ENCODE measurements at regions not wholly inside any gene's neighbourhood (a gene's known extent, or its start where the extent isn't known, plus 50 kb on each side); places are given as distances from the start of the nearest gene placed in this dataset.
A peak's percentile ranks its signal among the peaks of the same experiment; 100 is the strongest.

- 31 to 49% (median 42%) methylated on average over 3 of the region's 3 CpGs for WGBS, 5 donors
Observed at GRCh38 chr4:143017210-143017609, 167.5 kb upstream of the USP38 start.

GRCh38 chr4:143019351-143019750 is 165.4 kb upstream of the USP38 start:
- Histone ChIP-seq H3K4me1 (peaks cover 0 to 6% (median 0%) of the 10 kb centered on the region in 4 donors), H3K27ac (no peak overlapping the region), H3K27me3 (no peaks in the 10 kb centered on the region), H3K9me3 (peaks cover 0 to 6% (median 0%) of the 10 kb centered on the region in 4 donors), H3K36me3 (no peaks in the 10 kb centered on the region), H3K4me3 (no peak overlapping the region)
- TF ChIP-seq CTCF (IDR thresholded peaks at IDR 0.05) (no peak), POLR2AphosphoS5 (IDR thresholded peaks at IDR 0.05) (no peak), POLR2A (IDR thresholded peaks at IDR 0.05) (no peak), EP300 (IDR thresholded peaks at IDR 0.05) (no peak)
- peak in 1 of 2 donors; percentile 7 for DNase-seq
- intact Hi-C loops (cut with DNase I; ENCODE audit: low total_unique reads): no loop called here
- WGBS, 5 donors: 87 to 95% (median 94%) methylated on average over 4 of the region's 4 CpGs

More at GRCh38 chr4:143017210-143017609, 167.5 kb upstream of the USP38 start:
- Histone ChIP-seq H3K4me1 (peaks cover 0 to 6% (median 0%) of the 10 kb centered on the region in 4 donors), H3K36me3 (no peaks in the 10 kb centered on the region), H3K27me3 (no peaks in the 10 kb centered on the region), H3K27ac (no peak overlapping the region), H3K4me3 (no peak overlapping the region), H3K9me3 (peaks cover 0 to 6% (median 3%) of the 10 kb centered on the region in 4 donors)
- intact Hi-C loops (cut with DNase I; ENCODE audit: low total_unique reads): no loop called here
- TF ChIP-seq CTCF (IDR thresholded peaks at IDR 0.05) (no peak), EP300 (IDR thresholded peaks at IDR 0.05) (no peak), POLR2A (IDR thresholded peaks at IDR 0.05) (no peak), POLR2AphosphoS5 (IDR thresholded peaks at IDR 0.05) (no peak)
- DNase-seq: no peak

- H3K9me3 ChIP-seq: peaks cover 0 to 6% (median 0%) of the 10 kb centered on the region in 4 donors
- H3K27ac ChIP-seq: peak overlapping the region in 1 of 5 donors; percentile 22
- H3K4me1 ChIP-seq: peaks cover 0 to 6% (median 0%) of the 10 kb centered on the region in 4 donors
- intact Hi-C loops (cut with DNase I; ENCODE audit: low total_unique reads): no loop called here
- H3K27me3 ChIP-seq: no peaks in the 10 kb centered on the region
- no peak overlapping the region for H3K4me3 ChIP-seq
- DNase-seq: no peak
- H3K36me3 ChIP-seq: no peaks in the 10 kb centered on the region
- TF ChIP-seq POLR2A (IDR thresholded peaks at IDR 0.05): no peak
- TF ChIP-seq POLR2AphosphoS5 (IDR thresholded peaks at IDR 0.05): no peak
- TF ChIP-seq CTCF (IDR thresholded peaks at IDR 0.05): no peak
- TF ChIP-seq EP300 (IDR thresholded peaks at IDR 0.05): no peak
Observed at GRCh38 chr4:143021384-143021783, 163.3 kb upstream of the USP38 start.

GRCh38 chr4:143023239-143023918 is 161.3 kb upstream of the USP38 start:
- H3K9me3 ChIP-seq: peaks cover 0 to 6% (median 0%) of the 10 kb centered on the region in 4 donors
- no peaks in the 10 kb centered on the region for H3K27me3 ChIP-seq
- H3K36me3 ChIP-seq: no peaks in the 10 kb centered on the region
- H3K4me1 ChIP-seq: peaks cover 0 to 6% (median 0%) of the 10 kb centered on the region in 4 donors
- no peak overlapping the region for H3K27ac ChIP-seq
- no peak for TF ChIP-seq CTCF (IDR thresholded peaks at IDR 0.05)
- TF ChIP-seq EP300 (IDR thresholded peaks at IDR 0.05): no peak
- no peak for TF ChIP-seq POLR2AphosphoS5 (IDR thresholded peaks at IDR 0.05)
- no peak for TF ChIP-seq POLR2A (IDR thresholded peaks at IDR 0.05)
- intact Hi-C loops (cut with DNase I; ENCODE audit: low total_unique reads): no loop called here
- H3K4me3 ChIP-seq: no peak overlapping the region
- DNase-seq: no peak

All from stomach (tissue), 8 donors.